Activated T-helper 2 cell treated with anti-CD3 and anti-CD28 coated beads, Interferon-gamma antibody, Interleukin-2, Interleukin-4, amounts not matched to agents 10 μg/mL and 5 μg/mL and 100 μg/mL, durations not matched to agents 14 hours and 24 hours and 36 hours (primary cell): ENCODE measurements at regions not wholly inside any gene's neighbourhood (a gene's known extent, or its start where the extent isn't known, plus 50 kb on each side); places are given as distances from the start of the nearest gene placed in this dataset.

Experiments
- DNase-seq: peaks from one replicate; pipeline ENCODE4 v3.0.0; 2021; ENCODE audit warnings: low spot score
- H3K27ac Mint-ChIP-seq: one replicate; pipeline ENCODE4 v1.8.0; 2021; ENCODE audit warnings: mixed read lengths
- H3K27me3 Mint-ChIP-seq: one replicate; pipeline ENCODE4 v1.8.0; 2021; ENCODE audit warnings: low read depth, mixed read lengths
- H3K36me3 Mint-ChIP-seq: one replicate; pipeline ENCODE4 v1.8.0; 2021; ENCODE audit warnings: low read depth, mixed read lengths
- H3K4me1 Mint-ChIP-seq: one replicate; pipeline ENCODE4 v1.8.0; 2021; ENCODE audit warnings: low read depth, mixed read lengths
- H3K4me3 Mint-ChIP-seq: one replicate; pipeline ENCODE4 v1.8.0; 2021; ENCODE audit warnings: low read depth, mild to moderate bottlenecking, moderate library complexity, mixed read lengths
- H3K9me3 Mint-ChIP-seq: one replicate; pipeline ENCODE4 v1.8.0; 2021; ENCODE audit warnings: mixed read lengths
- intact Hi-C: fragments of 100-400 bp; cut with micrococcal nuclease; formaldehyde crosslinking; loops from one replicate; pipeline ENCODE4 v1.15.1; 2023

- Mint-ChIP-seq H3K4me1 (no peaks in the 10 kb centered on the region), H3K36me3 (no peaks in the 10 kb centered on the region), H3K4me3 (no peak overlapping the region), H3K27me3 (no peaks in the 10 kb centered on the region), H3K27ac (no peak overlapping the region), H3K9me3 (no peaks in the 10 kb centered on the region)
- no peak for DNase-seq
- intact Hi-C loops, result no loop called here
These were observed 94.7 kb upstream of the TRIO start for GRCh38 chr5:14048434-14048833.

- no peaks in the 10 kb centered on the region for H3K4me1 Mint-ChIP-seq
- H3K4me3 Mint-ChIP-seq, result no peak overlapping the region
- no peaks in the 10 kb centered on the region for H3K9me3 Mint-ChIP-seq
- DNase-seq, result no peak
- H3K27ac Mint-ChIP-seq, result no peak overlapping the region
- no peaks in the 10 kb centered on the region for H3K36me3 Mint-ChIP-seq
- no peaks in the 10 kb centered on the region for H3K27me3 Mint-ChIP-seq
- intact Hi-C loops, result no loop called here
These were observed 97.2 kb upstream of the DNAH5 start for GRCh38 chr5:14041528-14042192.

GRCh38 chr5:14040542-14040941 lies 96.1 kb upstream of the DNAH5 start:
- no peaks in the 10 kb centered on the region for H3K4me1 Mint-ChIP-seq
- no peaks in the 10 kb centered on the region for H3K36me3 Mint-ChIP-seq
- H3K27ac Mint-ChIP-seq, result no peak overlapping the region
- no peak overlapping the region for H3K4me3 Mint-ChIP-seq
- DNase-seq, result no peak
- H3K9me3 Mint-ChIP-seq, result no peaks in the 10 kb centered on the region
- no peaks in the 10 kb centered on the region for H3K27me3 Mint-ChIP-seq
- intact Hi-C loops, result no loop called here

GRCh38 chr5:14039576-14039975 lies 95.1 kb upstream of the DNAH5 start:
- H3K4me3 Mint-ChIP-seq, result no peak overlapping the region
- H3K4me1 Mint-ChIP-seq, result no peaks in the 10 kb centered on the region
- H3K36me3 Mint-ChIP-seq, result no peaks in the 10 kb centered on the region
- no peak overlapping the region for H3K27ac Mint-ChIP-seq
- DNase-seq, result no peak
- no peaks in the 10 kb centered on the region for H3K27me3 Mint-ChIP-seq
- no peaks in the 10 kb centered on the region for H3K9me3 Mint-ChIP-seq
- intact Hi-C loops, result no loop called here

- intact Hi-C loops, result no loop called here
- Mint-ChIP-seq H3K27me3 (no peaks in the 10 kb centered on the region), H3K36me3 (no peaks in the 10 kb centered on the region), H3K9me3 (no peaks in the 10 kb centered on the region), H3K4me1 (no peaks in the 10 kb centered on the region), H3K27ac (no peak overlapping the region), H3K4me3 (no peak overlapping the region)
- no peak for DNase-seq
These were observed 94.6 kb upstream of the DNAH5 start for GRCh38 chr5:14039063-14039462.

GRCh38 chr5:14038341-14038959 lies 94.0 kb upstream of the DNAH5 start:
- Mint-ChIP-seq H3K36me3 (no peaks in the 10 kb centered on the region), H3K9me3 (no peaks in the 10 kb centered on the region), H3K4me3 (no peak overlapping the region), H3K27me3 (no peaks in the 10 kb centered on the region), H3K27ac (no peak overlapping the region), H3K4me1 (no peaks in the 10 kb centered on the region)
- DNase-seq, result no peak
- intact Hi-C loops, result no loop called here

- intact Hi-C loops, result no loop called here
- no peak for DNase-seq
- Mint-ChIP-seq H3K4me3 (no peak overlapping the region), H3K27me3 (no peaks in the 10 kb centered on the region), H3K27ac (no peak overlapping the region), H3K9me3 (no peaks in the 10 kb centered on the region), H3K36me3 (no peaks in the 10 kb centered on the region), H3K4me1 (no peaks in the 10 kb centered on the region)
These were observed 92.5 kb upstream of the DNAH5 start for GRCh38 chr5:14036947-14037346.

GRCh38 chr5:14036514-14036913 lies 92.0 kb upstream of the DNAH5 start:
- Mint-ChIP-seq H3K27me3 (no peaks in the 10 kb centered on the region), H3K36me3 (no peaks in the 10 kb centered on the region), H3K9me3 (no peaks in the 10 kb centered on the region), H3K4me1 (no peaks in the 10 kb centered on the region), H3K4me3 (no peak overlapping the region), H3K27ac (no peak overlapping the region)
- intact Hi-C loops, result no loop called here
- no peak for DNase-seq

GRCh38 chr5:14035859-14036503 lies 91.5 kb upstream of the DNAH5 start:
- intact Hi-C loops, result no loop called here
- DNase-seq, result no peak
- Mint-ChIP-seq H3K27me3 (no peaks in the 10 kb centered on the region), H3K4me3 (no peak overlapping the region), H3K9me3 (no peaks in the 10 kb centered on the region), H3K36me3 (no peaks in the 10 kb centered on the region), H3K4me1 (no peaks in the 10 kb centered on the region), H3K27ac (no peak overlapping the region)

- DNase-seq, result no peak
- no peaks in the 10 kb centered on the region for H3K9me3 Mint-ChIP-seq
- H3K4me1 Mint-ChIP-seq, result no peaks in the 10 kb centered on the region
- H3K27me3 Mint-ChIP-seq, result no peaks in the 10 kb centered on the region
- no peak overlapping the region for H3K27ac Mint-ChIP-seq
- H3K36me3 Mint-ChIP-seq, result no peaks in the 10 kb centered on the region
- no peak overlapping the region for H3K4me3 Mint-ChIP-seq
- intact Hi-C loops, result no loop called here
These were observed 90.5 kb upstream of the DNAH5 start for GRCh38 chr5:14034963-14035362.

- intact Hi-C loops, result no loop called here
- DNase-seq, result no peak
- Mint-ChIP-seq H3K36me3 (no peaks in the 10 kb centered on the region), H3K9me3 (no peaks in the 10 kb centered on the region), H3K4me1 (no peaks in the 10 kb centered on the region), H3K27ac (no peak overlapping the region), H3K27me3 (no peaks in the 10 kb centered on the region), H3K4me3 (no peak overlapping the region)
These were observed 88.4 kb upstream of the DNAH5 start for GRCh38 chr5:14032918-14033317.

- Mint-ChIP-seq H3K4me3 (no peak overlapping the region), H3K4me1 (no peaks in the 10 kb centered on the region)
- intact Hi-C loops, result no loop called here
These were observed 84.6 kb upstream of the DNAH5 start for GRCh38 chr5:14028938-14029584.

GRCh38 chr5:14028188-14028587 lies 83.7 kb upstream of the DNAH5 start:
- no peaks in the 10 kb centered on the region for H3K36me3 Mint-ChIP-seq
- intact Hi-C loops, result no loop called here
- H3K27me3 Mint-ChIP-seq, result no peaks in the 10 kb centered on the region
- H3K27ac Mint-ChIP-seq, result no peak overlapping the region
- no peak overlapping the region for H3K4me3 Mint-ChIP-seq
- no peak for DNase-seq
- no peaks in the 10 kb centered on the region for H3K9me3 Mint-ChIP-seq
- H3K4me1 Mint-ChIP-seq, result no peaks in the 10 kb centered on the region

More at GRCh38 chr5:14028938-14029584, 84.6 kb upstream of the DNAH5 start:
- H3K9me3 Mint-ChIP-seq, result no peaks in the 10 kb centered on the region
- DNase-seq, result no peak
- no peak overlapping the region for H3K27ac Mint-ChIP-seq
- no peaks in the 10 kb centered on the region for H3K36me3 Mint-ChIP-seq
- no peaks in the 10 kb centered on the region for H3K27me3 Mint-ChIP-seq
